Activated T-cell treated with anti-CD3 and anti-CD28 coated beads, Interleukin-2, amount 50 U/mL, for 4 hours (primary cell): ENCODE measurements at regions not wholly inside any gene's neighbourhood (a gene's known extent, or its start where the extent isn't known, plus 50 kb on each side); places are given as distances from the start of the nearest gene placed in this dataset.

Source experiments
- ATAC-seq, 2 donors: fragments of 200-7000 bp; cut with Tn5 transposase; one replicate each; pipeline ENCODE4 v1.10.0; 2021
- DNase-seq: peaks from one replicate; pipeline ENCODE4 v3.0.0-alpha.2; 2020
- H3K27me3 Mint-ChIP-seq: one replicate; pipeline ENCODE4 v1.8.0; 2021; ENCODE audit warnings: low read depth, mixed read lengths
- H3K36me3 Mint-ChIP-seq: one replicate; pipeline ENCODE4 v1.8.0; 2022; ENCODE audit warnings: mixed read lengths; ENCODE audit not compliant: insufficient read depth
- H3K4me1 Mint-ChIP-seq: one replicate; pipeline ENCODE4 v1.8.0; 2021; ENCODE audit warnings: low read depth, mixed read lengths
- H3K4me3 Mint-ChIP-seq: one replicate; pipeline ENCODE4 v1.8.0; 2021; ENCODE audit warnings: mild to moderate bottlenecking, moderate library complexity, mixed read lengths
- H3K9me3 Mint-ChIP-seq: one replicate; pipeline ENCODE4 v1.8.0; 2021; ENCODE audit warnings: mixed read lengths

- Mint-ChIP-seq H3K9me3 (no peaks in the 10 kb centered on the region), H3K36me3 (no peaks in the 10 kb centered on the region), H3K27me3 (no peaks in the 10 kb centered on the region), H3K4me1 (peaks cover 16% of the 10 kb centered on the region), H3K4me3 (no peak overlapping the region)
- ATAC-seq (peak; percentile 96 to 98), DNase-seq (peak; percentile 37)
Observed at GRCh38 chr1:58922302-58923089, 138.6 kb upstream of the JUN start.

GRCh38 chr1:58923090-58923470 lies 139.2 kb upstream of the JUN start:
- no peaks in the 10 kb centered on the region for H3K36me3 Mint-ChIP-seq
- no peak overlapping the region for H3K4me3 Mint-ChIP-seq
- peaks cover 16% of the 10 kb centered on the region for H3K4me1 Mint-ChIP-seq
- H3K27me3 Mint-ChIP-seq, result no peaks in the 10 kb centered on the region
- DNase-seq (no peak), ATAC-seq (no peak)
- no peaks in the 10 kb centered on the region for H3K9me3 Mint-ChIP-seq

DNA sequence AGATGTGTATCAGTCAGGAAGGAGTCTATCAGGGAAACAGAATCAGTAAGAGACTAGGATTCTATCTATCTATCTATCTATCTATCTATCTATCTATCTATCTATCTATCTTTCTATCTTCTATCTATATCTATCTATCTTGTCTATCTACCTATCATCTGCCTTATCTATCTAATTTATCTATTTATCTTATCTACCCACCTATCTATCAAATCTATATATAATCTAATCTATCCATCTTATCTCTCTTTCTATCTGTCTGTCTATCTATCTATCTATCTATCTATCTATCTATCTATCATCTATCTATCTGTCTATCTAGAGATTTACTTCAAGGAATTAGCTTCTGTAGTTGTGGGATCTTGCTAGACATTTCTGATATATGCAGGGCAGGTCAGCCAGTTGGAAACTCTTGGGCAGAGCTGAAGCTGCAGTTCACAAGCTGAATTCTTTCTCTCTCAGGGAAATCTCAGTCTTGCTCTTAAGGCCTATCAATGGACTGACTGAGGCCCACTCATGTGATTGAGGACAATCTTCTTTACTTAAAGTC lies 140.2 kb upstream of the JUN start:
- no peaks in the 10 kb centered on the region for H3K36me3 Mint-ChIP-seq
- H3K4me1 Mint-ChIP-seq, result peaks cover 20% of the 10 kb centered on the region
- H3K4me3 Mint-ChIP-seq, result no peak overlapping the region
- H3K27me3 Mint-ChIP-seq, result no peaks in the 10 kb centered on the region
- no peaks in the 10 kb centered on the region for H3K9me3 Mint-ChIP-seq
- ATAC-seq (no peak), DNase-seq (no peak)

DNA sequence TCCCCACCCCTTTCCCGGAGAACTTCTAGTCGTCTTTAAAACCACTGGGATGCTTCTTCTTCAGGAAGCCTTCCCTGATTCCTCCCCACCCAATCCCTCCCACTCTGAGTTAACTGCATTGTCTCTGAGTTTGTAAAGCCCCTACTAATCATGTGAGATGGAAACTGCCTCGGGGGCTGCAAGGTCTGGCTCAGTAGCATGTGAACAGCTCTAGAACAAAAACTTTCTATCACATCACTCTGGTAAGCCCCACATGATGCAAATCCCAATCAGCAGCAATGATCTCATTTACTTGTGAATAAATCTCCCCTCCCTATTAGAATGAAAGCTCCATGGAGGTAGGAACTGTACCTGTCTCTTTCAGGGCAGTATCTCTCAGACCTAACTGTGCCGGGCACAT lies 141.0 kb upstream of the JUN start:
- DNase-seq (no peak), ATAC-seq (no peak)
- Mint-ChIP-seq H3K4me3 (no peak overlapping the region), H3K9me3 (no peaks in the 10 kb centered on the region), H3K4me1 (peaks cover 28% of the 10 kb centered on the region), H3K36me3 (no peaks in the 10 kb centered on the region), H3K27me3 (no peaks in the 10 kb centered on the region)

DNA sequence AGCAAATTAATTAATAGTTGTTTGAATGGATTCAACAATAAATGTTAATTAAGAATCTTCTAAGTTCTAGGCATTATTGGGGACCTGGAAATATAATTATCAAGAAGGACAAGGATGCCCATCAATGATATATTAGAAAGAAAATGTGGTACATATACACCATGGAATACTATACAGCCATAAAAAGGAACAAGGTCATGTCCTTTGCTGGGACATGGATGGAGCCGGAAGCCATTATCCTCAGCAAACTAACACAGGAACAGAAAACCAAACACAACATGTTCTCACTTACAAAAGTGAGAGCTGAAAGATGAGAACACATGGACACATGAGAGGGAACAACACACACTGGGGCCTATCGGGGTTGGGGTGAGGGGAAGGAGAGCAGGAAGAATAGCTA lies 141.4 kb upstream of the JUN start:
- H3K4me1 Mint-ChIP-seq, result peaks cover 30% of the 10 kb centered on the region
- H3K4me3 Mint-ChIP-seq, result no peak overlapping the region
- H3K27me3 Mint-ChIP-seq, result no peaks in the 10 kb centered on the region
- ATAC-seq (no peak), DNase-seq (no peak)
- H3K9me3 Mint-ChIP-seq, result no peaks in the 10 kb centered on the region
- H3K36me3 Mint-ChIP-seq, result no peaks in the 10 kb centered on the region

GRCh38 chr1:58926152-58926551 lies 142.3 kb upstream of the JUN start:
- DNase-seq (no peak), ATAC-seq (no peak)
- Mint-ChIP-seq H3K27me3 (no peaks in the 10 kb centered on the region), H3K4me3 (no peak overlapping the region), H3K4me1 (peaks cover 33% of the 10 kb centered on the region), H3K36me3 (no peaks in the 10 kb centered on the region), H3K9me3 (no peaks in the 10 kb centered on the region)

DNA sequence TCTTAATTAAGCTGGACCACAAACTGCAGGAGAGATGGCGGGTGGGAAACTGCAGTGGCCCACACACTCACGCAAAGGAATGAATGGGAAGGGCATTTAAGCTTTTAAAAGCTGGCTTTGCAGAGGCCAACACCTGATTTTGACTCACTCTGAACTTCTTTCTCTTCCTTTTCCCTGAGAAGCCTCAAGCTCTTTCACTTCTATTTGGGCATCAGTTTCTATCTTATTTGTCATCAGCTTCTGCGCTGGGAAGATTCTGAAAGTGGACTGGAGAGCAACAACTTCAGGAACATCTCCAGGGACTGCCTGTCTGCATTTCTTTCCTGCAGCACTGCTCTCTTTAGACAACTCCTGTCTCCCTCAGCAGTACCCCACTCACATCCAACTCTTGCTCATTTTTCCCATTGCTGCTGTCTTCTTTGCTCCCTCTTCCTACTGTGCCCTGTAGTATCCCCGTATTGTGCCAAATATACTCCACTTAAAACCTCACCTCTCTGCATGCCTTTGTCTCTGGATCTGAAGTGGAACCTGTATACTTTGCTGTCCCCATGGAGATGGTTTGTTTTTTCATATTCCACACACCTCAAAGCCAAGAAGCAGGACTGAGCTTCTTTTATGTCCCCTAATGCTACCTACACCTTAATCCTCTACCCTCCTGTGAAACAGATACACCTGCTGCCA lies 143.3 kb upstream of the JUN start:
- H3K27me3 Mint-ChIP-seq, result no peaks in the 10 kb centered on the region
- peaks cover 32% of the 10 kb centered on the region for H3K4me1 Mint-ChIP-seq
- no peak overlapping the region for H3K4me3 Mint-ChIP-seq
- ATAC-seq, result no peak
- DNase-seq, result no peak
- H3K9me3 Mint-ChIP-seq, result no peaks in the 10 kb centered on the region
- H3K36me3 Mint-ChIP-seq, result no peaks in the 10 kb centered on the region

GRCh38 chr1:58927722-58928085 lies 143.9 kb upstream of the JUN start:
- Mint-ChIP-seq H3K36me3 (no peaks in the 10 kb centered on the region), H3K4me1 (peaks cover 30% of the 10 kb centered on the region), H3K27me3 (no peaks in the 10 kb centered on the region), H3K4me3 (no peak overlapping the region), H3K9me3 (no peaks in the 10 kb centered on the region)
- no peak for DNase-seq
- no peak for ATAC-seq

- no peaks in the 10 kb centered on the region for H3K36me3 Mint-ChIP-seq
- no peaks in the 10 kb centered on the region for H3K9me3 Mint-ChIP-seq
- H3K4me1 Mint-ChIP-seq, result peaks cover 31% of the 10 kb centered on the region
- DNase-seq (no peak), ATAC-seq (no peak)
- H3K4me3 Mint-ChIP-seq, result no peak overlapping the region
- no peaks in the 10 kb centered on the region for H3K27me3 Mint-ChIP-seq
Observed at GRCh38 chr1:58928514-58928913, 144.7 kb upstream of the JUN start.

DNA sequence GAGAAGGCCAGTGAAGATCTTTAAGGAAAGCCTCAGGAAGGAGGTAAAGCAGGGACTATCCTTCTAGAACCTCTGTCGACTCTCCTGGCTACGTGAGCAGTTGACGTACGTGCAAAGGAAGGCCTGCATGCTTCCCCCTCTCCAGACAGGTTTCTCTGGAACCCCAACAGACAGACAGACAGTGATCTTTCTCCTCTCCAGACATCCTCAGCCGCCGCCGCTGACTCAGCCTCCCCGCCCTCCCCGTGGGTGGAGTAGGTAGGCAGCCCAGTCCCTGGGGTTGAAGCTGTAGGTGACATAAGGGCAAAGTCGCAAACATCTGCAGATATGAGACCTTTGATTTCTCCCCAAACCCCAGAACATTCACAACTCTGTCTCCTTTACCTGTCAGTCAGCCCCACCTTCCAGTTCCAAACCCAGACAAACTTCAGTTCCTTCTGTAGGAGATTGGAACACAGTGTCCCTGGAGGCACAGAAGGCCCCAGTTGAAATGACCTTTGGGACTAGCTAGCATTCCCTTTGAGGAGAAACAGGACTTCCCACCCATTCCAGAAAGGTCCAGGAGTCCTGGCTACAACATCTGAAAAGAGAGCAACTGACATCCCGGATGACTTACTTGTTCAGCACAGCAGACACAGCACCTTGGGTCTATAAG lies 146.0 kb upstream of the JUN start:
- peak; percentile 91 for DNase-seq
- no peaks in the 10 kb centered on the region for H3K27me3 Mint-ChIP-seq
- ATAC-seq, result peak; percentile 57 to 77
- H3K36me3 Mint-ChIP-seq, result no peaks in the 10 kb centered on the region
- no peaks in the 10 kb centered on the region for H3K9me3 Mint-ChIP-seq
- H3K4me1 Mint-ChIP-seq, result peaks cover 32% of the 10 kb centered on the region
- H3K4me3 Mint-ChIP-seq, result no peak overlapping the region

DNA sequence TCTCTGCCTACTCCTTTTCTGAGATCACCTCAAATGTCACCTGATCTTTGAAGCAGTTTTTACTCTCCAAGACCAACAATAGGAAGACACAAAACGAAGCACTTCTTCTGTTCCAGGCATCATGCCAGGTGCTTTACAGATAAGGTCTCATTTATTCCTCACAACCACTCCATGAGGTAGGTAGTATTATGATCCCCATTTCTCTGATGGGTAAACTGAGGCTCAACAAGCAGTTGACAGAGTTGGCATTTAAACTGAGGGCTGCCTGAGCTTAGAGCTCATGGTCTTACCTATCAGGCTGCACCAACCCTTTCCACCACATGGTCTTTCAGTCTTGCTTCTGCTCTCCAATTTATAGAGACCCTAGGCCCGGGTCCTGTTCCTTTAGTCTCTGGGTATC lies 147.2 kb upstream of the JUN start:
- Mint-ChIP-seq H3K27me3 (no peaks in the 10 kb centered on the region), H3K36me3 (no peaks in the 10 kb centered on the region), H3K9me3 (no peaks in the 10 kb centered on the region), H3K4me1 (peaks cover 32% of the 10 kb centered on the region), H3K4me3 (no peak overlapping the region)
- ATAC-seq (no peak), DNase-seq (no peak)

GRCh38 chr1:58931756-58932155 lies 147.9 kb upstream of the JUN start:
- Mint-ChIP-seq H3K27me3 (no peaks in the 10 kb centered on the region), H3K9me3 (no peaks in the 10 kb centered on the region), H3K4me1 (peaks cover 34% of the 10 kb centered on the region), H3K4me3 (no peak overlapping the region), H3K36me3 (no peaks in the 10 kb centered on the region)
- no peak for DNase-seq
- ATAC-seq, result no peak

GRCh38 chr1:58932859-58933598 lies 149.2 kb upstream of the JUN start:
- ATAC-seq (no peak), DNase-seq (no peak)
- Mint-ChIP-seq H3K27me3 (no peaks in the 10 kb centered on the region), H3K36me3 (no peaks in the 10 kb centered on the region), H3K4me1 (peaks cover 35% of the 10 kb centered on the region), H3K4me3 (no peak overlapping the region), H3K9me3 (no peaks in the 10 kb centered on the region)

DNA sequence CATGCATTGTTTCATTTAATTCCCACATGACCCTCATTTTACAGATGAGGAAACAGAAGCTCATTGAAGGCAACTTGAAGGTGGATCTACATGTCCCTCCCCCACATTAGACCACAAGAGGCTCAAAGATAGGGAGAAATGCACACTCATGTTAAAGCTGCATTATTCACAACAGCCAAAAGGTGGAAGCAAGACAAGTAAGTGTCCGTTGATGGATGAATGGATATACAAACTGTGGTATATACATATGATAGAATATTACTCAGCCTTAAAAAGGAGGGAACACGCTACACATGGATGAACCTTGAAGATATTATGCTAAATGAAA lies 149.7 kb upstream of the JUN start:
- DNase-seq (no peak), ATAC-seq (no peak)
- Mint-ChIP-seq H3K4me3 (no peak overlapping the region), H3K36me3 (no peaks in the 10 kb centered on the region), H3K27me3 (no peaks in the 10 kb centered on the region), H3K9me3 (no peaks in the 10 kb centered on the region), H3K4me1 (peaks cover 37% of the 10 kb centered on the region)
